Gastroesophageal sphincter (tissue), 3 donors: ENCODE measurements at regions not wholly inside any gene's neighbourhood (a gene's known extent, or its start where the extent isn't known, plus 50 kb on each side); places are given as distances from the start of the nearest gene placed in this dataset.

Experiments used
- EP300 ChIP-seq: sonication (generic); formaldehyde crosslinking; IDR thresholded peaks from one replicate; pipeline ENCODE4 v1.6.1; 2017; ENCODE audit warnings: antibody characterized with exemption, mild to moderate bottlenecking
- POLR2AphosphoS5 ChIP-seq: sonication (generic); formaldehyde crosslinking; IDR thresholded peaks from one replicate; pipeline ENCODE4 v1.6.1; 2017; ENCODE audit warnings: antibody characterized with exemption
- TF ChIP-seq, protein P1 (sequence below), 4 experiments: fragments of 200-600 bp in 2 of 4; fragments of 450-650 bp in 2 of 4; sonication (generic) in 1 of 4; IDR thresholded peaks; one replicate each; pipeline ENCODE4 v1.5.1; 2017 to 2019; ENCODE audit warnings: antibody characterized with exemption in 4 of 4, mild to moderate bottlenecking in 2 of 4, moderate library complexity in 2 of 4

DNA sequence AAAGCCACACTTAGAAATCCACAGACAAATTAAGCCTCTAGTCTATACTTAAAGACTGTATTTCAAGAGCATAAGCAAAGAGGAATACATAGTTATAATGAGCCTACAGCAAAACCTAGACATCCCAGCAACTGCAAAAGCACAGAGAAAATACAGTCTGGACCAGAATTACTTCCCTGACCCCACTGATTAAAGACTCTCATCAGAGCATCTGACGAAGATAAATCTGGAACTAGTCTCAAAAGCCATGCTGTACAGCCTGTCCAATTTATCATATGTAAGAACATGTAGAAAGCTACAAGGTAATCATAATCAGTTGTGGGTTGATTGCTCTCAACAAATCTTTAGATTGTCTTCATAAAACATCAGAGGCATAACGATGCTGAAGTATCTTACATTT, 285.1 kb upstream of the CAND1 start:
- TF ChIP-seq, protein P1, sequence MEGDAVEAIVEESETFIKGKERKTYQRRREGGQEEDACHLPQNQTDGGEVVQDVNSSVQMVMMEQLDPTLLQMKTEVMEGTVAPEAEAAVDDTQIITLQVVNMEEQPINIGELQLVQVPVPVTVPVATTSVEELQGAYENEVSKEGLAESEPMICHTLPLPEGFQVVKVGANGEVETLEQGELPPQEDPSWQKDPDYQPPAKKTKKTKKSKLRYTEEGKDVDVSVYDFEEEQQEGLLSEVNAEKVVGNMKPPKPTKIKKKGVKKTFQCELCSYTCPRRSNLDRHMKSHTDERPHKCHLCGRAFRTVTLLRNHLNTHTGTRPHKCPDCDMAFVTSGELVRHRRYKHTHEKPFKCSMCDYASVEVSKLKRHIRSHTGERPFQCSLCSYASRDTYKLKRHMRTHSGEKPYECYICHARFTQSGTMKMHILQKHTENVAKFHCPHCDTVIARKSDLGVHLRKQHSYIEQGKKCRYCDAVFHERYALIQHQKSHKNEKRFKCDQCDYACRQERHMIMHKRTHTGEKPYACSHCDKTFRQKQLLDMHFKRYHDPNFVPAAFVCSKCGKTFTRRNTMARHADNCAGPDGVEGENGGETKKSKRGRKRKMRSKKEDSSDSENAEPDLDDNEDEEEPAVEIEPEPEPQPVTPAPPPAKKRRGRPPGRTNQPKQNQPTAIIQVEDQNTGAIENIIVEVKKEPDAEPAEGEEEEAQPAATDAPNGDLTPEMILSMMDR (IDR thresholded peaks at IDR 0.05), result no peak
- TF ChIP-seq EP300 (no peak), POLR2AphosphoS5 (no peak)
